ENCODE measurements at regions not wholly inside any gene's neighbourhood (a gene's known extent, or its start where the extent isn't known, plus 50 kb on each side); places are given as distances from the start of the nearest gene placed in this dataset.

GRCh38 chr4:15130441-15130840 lies 128.2 kb downstream of the CPEB2 start:
- H3K4me3 ChIP-seq (ENCODE audit: low read length in 2 of 2) = no peak overlapping the region
- no peaks in the 10 kb centered on the region for H3K9me3 ChIP-seq (ENCODE audit: control insufficient read depth, low read length)
- H3K27ac ChIP-seq (ENCODE audit: low read depth in 1 of 2, low read length in 2 of 2) = no peak overlapping the region
- 38 to 55% methylated on average over 2 of the region's 2 CpGs for WGBS, 2 donors
- H3K4me1 ChIP-seq (ENCODE audit: control insufficient read depth in 1 of 2, insufficient read depth in 2 of 2, low read length in 2 of 2) = peaks cover 0 to 3% of the 10 kb centered on the region in 2 donors
- no peaks in the 10 kb centered on the region for H3K27me3 ChIP-seq (ENCODE audit: control insufficient read depth in 1 of 2, insufficient read depth in 2 of 2, low read length in 1 of 2)
- no peaks in the 10 kb centered on the region for H3K36me3 ChIP-seq (ENCODE audit: control insufficient read depth in 1 of 2, insufficient read depth in 2 of 2, low read length in 1 of 2)
- intact Hi-C loops (cut with DNase I) = no loop called here
- no peak for ATAC-seq (ENCODE audit: low FRiP score)
- no peak for DNase-seq

GRCh38 chr4:15131551-15131950 lies 129.3 kb downstream of the CPEB2 start:
- Histone ChIP-seq H3K9me3 (ENCODE audit: control insufficient read depth, low read length) (no peaks in the 10 kb centered on the region), H3K4me1 (ENCODE audit: control insufficient read depth in 1 of 2, insufficient read depth in 2 of 2, low read length in 2 of 2) (peaks cover 0 to 3% of the 10 kb centered on the region in 2 donors), H3K27ac (ENCODE audit: low read depth in 1 of 2, low read length in 2 of 2) (no peak overlapping the region), H3K27me3 (ENCODE audit: control insufficient read depth in 1 of 2, insufficient read depth in 2 of 2, low read length in 1 of 2) (no peaks in the 10 kb centered on the region), H3K36me3 (ENCODE audit: control insufficient read depth in 1 of 2, insufficient read depth in 2 of 2, low read length in 1 of 2) (no peaks in the 10 kb centered on the region), H3K4me3 (ENCODE audit: low read length in 2 of 2) (no peak overlapping the region)
- ATAC-seq (ENCODE audit: low FRiP score) (no peak), DNase-seq (no peak)
- intact Hi-C loops (cut with DNase I) = no loop called here
- WGBS, 2 donors = 76 to 77% methylated on average over 7 of the region's 7 CpGs

GRCh38 chr4:15132739-15133138 lies 130.5 kb downstream of the CPEB2 start:
- Histone ChIP-seq H3K27ac (ENCODE audit: low read depth in 1 of 2, low read length in 2 of 2) (no peak overlapping the region), H3K27me3 (ENCODE audit: control insufficient read depth in 1 of 2, insufficient read depth in 2 of 2, low read length in 1 of 2) (no peaks in the 10 kb centered on the region), H3K9me3 (ENCODE audit: control insufficient read depth, low read length) (no peaks in the 10 kb centered on the region), H3K4me1 (ENCODE audit: control insufficient read depth in 1 of 2, insufficient read depth in 2 of 2, low read length in 2 of 2) (peaks cover 0 to 3% of the 10 kb centered on the region in 2 donors), H3K4me3 (ENCODE audit: low read length in 2 of 2) (no peak overlapping the region), H3K36me3 (ENCODE audit: control insufficient read depth in 1 of 2, insufficient read depth in 2 of 2, low read length in 1 of 2) (no peaks in the 10 kb centered on the region)
- ATAC-seq (ENCODE audit: low FRiP score) (no peak), DNase-seq (no peak)
- intact Hi-C loops (cut with DNase I) = no loop called here
- WGBS, 2 donors = 64 to 67% methylated on average over 4 of the region's 4 CpGs

GRCh38 chr4:15139599-15139998 lies 137.3 kb downstream of the CPEB2 start:
- no peaks in the 10 kb centered on the region for H3K36me3 ChIP-seq (ENCODE audit: control insufficient read depth in 1 of 2, insufficient read depth in 2 of 2, low read length in 1 of 2)
- ATAC-seq (ENCODE audit: low FRiP score) = no peak
- 87 to 88% methylated on average over 1 of the region's 1 CpG for WGBS, 2 donors
- no peak overlapping the region for H3K4me3 ChIP-seq (ENCODE audit: low read length in 2 of 2)
- H3K27ac ChIP-seq (ENCODE audit: low read depth in 1 of 2, low read length in 2 of 2) = no peak overlapping the region
- intact Hi-C loops (cut with DNase I) = no loop called here
- no peaks in the 10 kb centered on the region for H3K9me3 ChIP-seq (ENCODE audit: control insufficient read depth, low read length)
- DNase-seq = no peak
- no peaks in the 10 kb centered on the region for H3K4me1 ChIP-seq (ENCODE audit: control insufficient read depth in 1 of 2, insufficient read depth in 2 of 2, low read length in 2 of 2)
- no peaks in the 10 kb centered on the region for H3K27me3 ChIP-seq (ENCODE audit: control insufficient read depth in 1 of 2, insufficient read depth in 2 of 2, low read length in 1 of 2)

- Histone ChIP-seq H3K4me1 (ENCODE audit: control insufficient read depth in 1 of 2, insufficient read depth in 2 of 2, low read length in 2 of 2) (no peaks in the 10 kb centered on the region), H3K27ac (ENCODE audit: low read depth in 1 of 2, low read length in 2 of 2) (no peak overlapping the region), H3K36me3 (ENCODE audit: control insufficient read depth in 1 of 2, insufficient read depth in 2 of 2, low read length in 1 of 2) (no peaks in the 10 kb centered on the region), H3K9me3 (ENCODE audit: control insufficient read depth, low read length) (no peaks in the 10 kb centered on the region), H3K4me3 (ENCODE audit: low read length in 2 of 2) (no peak overlapping the region), H3K27me3 (ENCODE audit: control insufficient read depth in 1 of 2, insufficient read depth in 2 of 2, low read length in 1 of 2) (no peaks in the 10 kb centered on the region)
- ATAC-seq (ENCODE audit: low FRiP score) (no peak), DNase-seq (no peak)
- intact Hi-C loops (cut with DNase I) = no loop called here
- WGBS, 2 donors = 20 to 95% methylated on average over 1 of the region's 1 CpG
Measured at GRCh38 chr4:15142201-15142600, 139.9 kb downstream of the CPEB2 start.

- no peaks in the 10 kb centered on the region for H3K27me3 ChIP-seq (ENCODE audit: control insufficient read depth in 1 of 2, insufficient read depth in 2 of 2, low read length in 1 of 2)
- H3K4me3 ChIP-seq (ENCODE audit: low read length in 2 of 2) = no peak overlapping the region
- no peaks in the 10 kb centered on the region for H3K9me3 ChIP-seq (ENCODE audit: control insufficient read depth, low read length)
- WGBS, 2 donors = 85 to 90% methylated on average over 2 of the region's 2 CpGs
- ATAC-seq (ENCODE audit: low FRiP score) (no peak), DNase-seq (no peak)
- intact Hi-C loops (cut with DNase I) = no loop called here
- no peak overlapping the region for H3K27ac ChIP-seq (ENCODE audit: low read depth in 1 of 2, low read length in 2 of 2)
- peaks cover 0 to under 1% of the 10 kb centered on the region in 2 donors for H3K4me1 ChIP-seq (ENCODE audit: control insufficient read depth in 1 of 2, insufficient read depth in 2 of 2, low read length in 2 of 2)
- H3K36me3 ChIP-seq (ENCODE audit: control insufficient read depth in 1 of 2, insufficient read depth in 2 of 2, low read length in 1 of 2) = no peaks in the 10 kb centered on the region
Measured at GRCh38 chr4:15143551-15143950, 141.3 kb downstream of the CPEB2 start.

- no peak for DNase-seq
- Histone ChIP-seq H3K36me3 (ENCODE audit: control insufficient read depth in 1 of 2, insufficient read depth in 2 of 2, low read length in 1 of 2) (no peaks in the 10 kb centered on the region), H3K4me3 (ENCODE audit: low read length in 2 of 2) (no peak overlapping the region), H3K27ac (ENCODE audit: low read depth in 1 of 2, low read length in 2 of 2) (no peak overlapping the region), H3K27me3 (ENCODE audit: control insufficient read depth in 1 of 2, insufficient read depth in 2 of 2, low read length in 1 of 2) (no peaks in the 10 kb centered on the region), H3K4me1 (ENCODE audit: control insufficient read depth in 1 of 2, insufficient read depth in 2 of 2, low read length in 2 of 2) (peaks cover 2 to 7% of the 10 kb centered on the region in 2 donors), H3K9me3 (ENCODE audit: control insufficient read depth, low read length) (no peaks in the 10 kb centered on the region)
- 77 to 81% methylated on average over 9 of the region's 9 CpGs for WGBS, 2 donors
- no peak for ATAC-seq (ENCODE audit: low FRiP score)
- intact Hi-C loops (cut with DNase I) = no loop called here
Measured at GRCh38 chr4:15144249-15144966, 142.1 kb downstream of the CPEB2 start.

- intact Hi-C loops (cut with DNase I) = loop anchor here in 1 of 2 donors (5.0 kb wide), 1 partner anchor 143 kb away; the partner anchor contains the start of gene CPEB2
- Histone ChIP-seq H3K4me1 (ENCODE audit: control insufficient read depth in 1 of 2, insufficient read depth in 2 of 2, low read length in 2 of 2) (peaks cover 2 to 7% of the 10 kb centered on the region in 2 donors), H3K9me3 (ENCODE audit: control insufficient read depth, low read length) (no peaks in the 10 kb centered on the region), H3K27ac (ENCODE audit: low read depth in 1 of 2, low read length in 2 of 2) (no peak overlapping the region), H3K27me3 (ENCODE audit: control insufficient read depth in 1 of 2, insufficient read depth in 2 of 2, low read length in 1 of 2) (no peaks in the 10 kb centered on the region), H3K36me3 (ENCODE audit: control insufficient read depth in 1 of 2, insufficient read depth in 2 of 2, low read length in 1 of 2) (no peaks in the 10 kb centered on the region), H3K4me3 (ENCODE audit: low read length in 2 of 2) (no peak overlapping the region)
- no peak for ATAC-seq (ENCODE audit: low FRiP score)
- WGBS, 2 donors = 94% methylated on average over 7 of the region's 7 CpGs
- DNase-seq = no peak
Measured at GRCh38 chr4:15144967-15145295, 142.7 kb downstream of the CPEB2 start.

- Histone ChIP-seq H3K36me3 (ENCODE audit: control insufficient read depth in 1 of 2, insufficient read depth in 2 of 2, low read length in 1 of 2) (no peaks in the 10 kb centered on the region), H3K9me3 (ENCODE audit: control insufficient read depth, low read length) (no peaks in the 10 kb centered on the region), H3K27ac (ENCODE audit: low read depth in 1 of 2, low read length in 2 of 2) (no peak overlapping the region), H3K4me3 (ENCODE audit: low read length in 2 of 2) (no peak overlapping the region), H3K4me1 (ENCODE audit: control insufficient read depth in 1 of 2, insufficient read depth in 2 of 2, low read length in 2 of 2) (peaks cover 2 to 7% of the 10 kb centered on the region in 2 donors), H3K27me3 (ENCODE audit: control insufficient read depth in 1 of 2, insufficient read depth in 2 of 2, low read length in 1 of 2) (no peaks in the 10 kb centered on the region)
- ATAC-seq (ENCODE audit: low FRiP score) = no peak
- intact Hi-C loops (cut with DNase I) = loop anchor here in 1 of 2 donors (5.0 kb wide), 1 partner anchor 143 kb away; the partner anchor contains the start of gene CPEB2
- no peak for DNase-seq
- WGBS, 2 donors = 60 to 69% methylated on average over 7 of the region's 7 CpGs
Measured at GRCh38 chr4:15145709-15146108, 143.4 kb downstream of the CPEB2 start.
